OCI-LY7 (cell line): ENCODE measurements at regions not wholly inside any gene's neighbourhood (a gene's known extent, or its start where the extent isn't known, plus 50 kb on each side); places are given as distances from the start of the nearest gene placed in this dataset.

Experiments used
- BruUV-seq: library from RNA; stranded (reverse); fragments of 400-500 nt; replicated peaks from 2 replicates; lab custom pipeline; 2021; lab: Mats Ljungman, UMichigan
- CTCF ChIA-PET: fragments of 300-600 bp; sonication (Branson Sonifier 250); formaldehyde crosslinking; loops from one replicate; lab custom pipeline; 2022; ENCODE audit warnings: antibody characterized with exemption; ENCODE audit not compliant: unreplicated experiment; lab: Charles Lee
- POLR2A ChIA-PET: fragments of 300-600 bp; sonication (Branson Sonifier 250); formaldehyde crosslinking; loops from one replicate; lab custom pipeline; 2022; ENCODE audit warnings: antibody characterized with exemption; lab: Charles Lee
- DNase-seq: peaks from one replicate; pipeline ENCODE4 v3.0.0-alpha.2; 2015; ENCODE audit warnings: low spot score
- H2AFZ ChIP-seq: fragments of 200-600 bp; sonication (generic), shearing (Covaris generic); 2 replicates; pipeline ENCODE4 v1.6.1; 2014; ENCODE audit warnings: mild to moderate bottlenecking, antibody characterized with exemption, low read length, moderate library complexity
- H3K27ac ChIP-seq: fragments of 200-600 bp; sonication (generic); 2 replicates; pipeline ENCODE4 v1.5.1; 2014; ENCODE audit warnings: mixed run types, low read depth, mild to moderate bottlenecking, moderate library complexity, low read length, inconsistent platforms; ENCODE audit not compliant: poor library complexity, severe bottlenecking
- H3K36me3 ChIP-seq: fragments of 200-600 bp; sonication (generic); 2 replicates; pipeline ENCODE4 v1.6.1; 2014; ENCODE audit warnings: mild to moderate bottlenecking, antibody characterized with exemption, low read length, moderate library complexity, mixed read lengths; ENCODE audit not compliant: insufficient read depth
- H3K4me1 ChIP-seq: fragments of 200-600 bp; sonication (generic); 2 replicates; pipeline ENCODE4 v1.5.1; 2014; ENCODE audit warnings: mild to moderate bottlenecking, low read length; ENCODE audit not compliant: insufficient read depth, poor library complexity, severe bottlenecking
- H3K4me2 ChIP-seq: fragments of 200-600 bp; sonication (generic); 2 replicates; pipeline ENCODE4 v1.6.1; 2014; ENCODE audit warnings: mild to moderate bottlenecking, low read length
- H3K4me3 ChIP-seq: fragments of 200-600 bp; sonication (generic); 2 replicates; pipeline ENCODE4 v1.5.1; 2014; ENCODE audit warnings: mild to moderate bottlenecking, low read depth, low read length; ENCODE audit not compliant: poor library complexity, severe bottlenecking
- H3K79me2 ChIP-seq: fragments of 200-600 bp; sonication (generic); 2 replicates; pipeline ENCODE4 v1.6.1; 2016; ENCODE audit warnings: low read depth, mild to moderate bottlenecking, low read length, moderate library complexity, mixed read lengths; ENCODE audit not compliant: insufficient read depth
- H3K9me2 ChIP-seq: fragments of 200-600 bp; sonication (generic); 2 replicates; pipeline ENCODE4 v1.6.1; 2016; ENCODE audit warnings: mild to moderate bottlenecking, low read length, mixed read lengths; ENCODE audit not compliant: insufficient read depth
- H3K9me3 ChIP-seq: fragments of 200-600 bp; sonication (generic); 2 replicates; pipeline ENCODE4 v1.6.1; 2014; ENCODE audit warnings: mild to moderate bottlenecking, mixed run types, low read length, mixed read lengths
- H4K20me1 ChIP-seq: fragments of 200-600 bp; sonication (generic); 2 replicates; pipeline ENCODE4 v1.6.1; 2014; ENCODE audit warnings: mild to moderate bottlenecking, antibody characterized with exemption, low read length, moderate library complexity, mixed read lengths; ENCODE audit not compliant: insufficient read depth
- EZH2phosphoT487 ChIP-seq: fragments of 200-600 bp; sonication (generic); IDR thresholded peaks from 2 replicates; pipeline ENCODE4 v1.6.1; 2018; ENCODE audit warnings: low read depth, borderline replicate concordance, mild to moderate bottlenecking, mixed run types, antibody characterized with exemption, low read length, moderate library complexity, mixed read lengths
- intact Hi-C: fragments of 100-400 bp; cut with micrococcal nuclease; formaldehyde crosslinking; loops from one replicate; pipeline ENCODE4 v1.10.0; 2022; ENCODE audit not compliant: unreplicated experiment
- TF ChIP-seq, protein P1 (sequence below): fragments of 200-600 bp; sonication (generic); conservative IDR thresholded peaks from 2 replicates; pipeline ENCODE4 v1.5.1; 2014; ENCODE audit warnings: mild to moderate bottlenecking, antibody characterized with exemption, low read length, moderate library complexity, mixed read lengths

- intact Hi-C loops = no loop called here
- CTCF ChIA-PET = no interaction called here
- H2AFZ ChIP-seq = 0 out of 2 replicates have a peak overlapping the region, but pooled peaks have one; percentile 23
Observed at GRCh38 chr1:172801771-172802322, 142.9 kb downstream of the FASLG start.

DNA sequence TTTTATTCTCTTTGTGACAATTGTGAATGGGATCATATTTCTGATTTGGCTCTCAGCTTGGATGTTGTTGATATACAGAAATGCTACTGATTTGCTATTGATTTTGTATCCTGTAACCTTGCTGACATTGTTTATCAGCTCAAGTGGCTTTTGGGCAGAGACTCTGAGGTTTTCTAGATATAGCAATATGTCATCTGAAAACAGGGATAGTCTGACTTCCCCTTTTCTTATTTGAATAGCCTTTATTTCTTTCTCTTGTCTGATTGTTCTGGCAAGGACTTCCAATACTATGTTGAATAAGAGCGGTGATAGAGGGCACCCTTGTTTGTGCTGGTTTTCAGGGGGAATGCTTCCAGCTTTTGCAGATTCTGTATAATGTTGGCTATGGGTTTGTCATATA lies 150.8 kb downstream of the FASLG start:
- intact Hi-C loops = no loop called here

More at GRCh38 chr1:172801771-172802322, 142.9 kb downstream of the FASLG start:
- no peaks in the 10 kb centered on the region for H4K20me1 ChIP-seq
- no peaks in the 10 kb centered on the region for H3K79me2 ChIP-seq
- no peak for DNase-seq
- H3K27ac ChIP-seq = no peak overlapping the region
- H3K9me3 ChIP-seq = peaks cover 7% of the 10 kb centered on the region; the same call in 1 of the 2 replicates
- H3K4me3 ChIP-seq = no peak overlapping the region
- H3K36me3 ChIP-seq = no peaks in the 10 kb centered on the region
- BruUV-seq = no TSS peak
- POLR2A ChIA-PET = no interaction called here
- TF ChIP-seq, protein P1, sequence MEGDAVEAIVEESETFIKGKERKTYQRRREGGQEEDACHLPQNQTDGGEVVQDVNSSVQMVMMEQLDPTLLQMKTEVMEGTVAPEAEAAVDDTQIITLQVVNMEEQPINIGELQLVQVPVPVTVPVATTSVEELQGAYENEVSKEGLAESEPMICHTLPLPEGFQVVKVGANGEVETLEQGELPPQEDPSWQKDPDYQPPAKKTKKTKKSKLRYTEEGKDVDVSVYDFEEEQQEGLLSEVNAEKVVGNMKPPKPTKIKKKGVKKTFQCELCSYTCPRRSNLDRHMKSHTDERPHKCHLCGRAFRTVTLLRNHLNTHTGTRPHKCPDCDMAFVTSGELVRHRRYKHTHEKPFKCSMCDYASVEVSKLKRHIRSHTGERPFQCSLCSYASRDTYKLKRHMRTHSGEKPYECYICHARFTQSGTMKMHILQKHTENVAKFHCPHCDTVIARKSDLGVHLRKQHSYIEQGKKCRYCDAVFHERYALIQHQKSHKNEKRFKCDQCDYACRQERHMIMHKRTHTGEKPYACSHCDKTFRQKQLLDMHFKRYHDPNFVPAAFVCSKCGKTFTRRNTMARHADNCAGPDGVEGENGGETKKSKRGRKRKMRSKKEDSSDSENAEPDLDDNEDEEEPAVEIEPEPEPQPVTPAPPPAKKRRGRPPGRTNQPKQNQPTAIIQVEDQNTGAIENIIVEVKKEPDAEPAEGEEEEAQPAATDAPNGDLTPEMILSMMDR = no peak
- no peak for TF ChIP-seq EZH2phosphoT487
- H3K4me2 ChIP-seq = no peak overlapping the region
- H3K4me1 ChIP-seq = no peaks in the 10 kb centered on the region
- no peaks in the 10 kb centered on the region for H3K9me2 ChIP-seq

More for the DNA sequence above, 150.8 kb downstream of the FASLG start:
- no peak for DNase-seq
- Histone ChIP-seq H3K4me1 (peaks cover 5% of the 10 kb centered on the region), H3K36me3 (no peaks in the 10 kb centered on the region; the same call in 1 of the 2 replicates), H4K20me1 (no peaks in the 10 kb centered on the region), H3K4me3 (no peak overlapping the region), H2AFZ (no peak overlapping the region), H3K27ac (no peak overlapping the region), H3K79me2 (no peaks in the 10 kb centered on the region), H3K4me2 (no peak overlapping the region), H3K9me2 (no peaks in the 10 kb centered on the region), H3K9me3 (peaks cover 12% of the 10 kb centered on the region; the same call in 1 of the 2 replicates)
- POLR2A ChIA-PET = interaction anchor here (0.7 to 1.3 kb wide), 2 partner anchors 9 to 31 kb away, joined by 3 to 7 read pairs; no protein-coding TSS in a partner anchor
- TF ChIP-seq, protein P1 = no peak
- TF ChIP-seq EZH2phosphoT487 = no peak
- BruUV-seq = no TSS peak
- CTCF ChIA-PET = no interaction called here
